ENCODE measurements at regions not wholly inside any gene's neighbourhood (a gene's known extent, or its start where the extent isn't known, plus 50 kb on each side); places are given as distances from the start of the nearest gene placed in this dataset.

GRCh38 chr5:58366461-58366860 is 93.4 kb downstream of the PLK2 start:
- no peak for TF ChIP-seq CTCF (conservative IDR thresholded peaks at IDR 0.05; ENCODE audit: low read depth, low read length)
- H3K4me3 ChIP-seq (ENCODE audit: low read length): no peak overlapping the region
- no peak for DNase-seq (ENCODE audit: low read depth)

GRCh38 chr5:58365791-58366190 is 94.1 kb downstream of the PLK2 start:
- H3K4me3 ChIP-seq (ENCODE audit: low read length): no peak overlapping the region
- DNase-seq (ENCODE audit: low read depth): no peak
- no peak for TF ChIP-seq CTCF (conservative IDR thresholded peaks at IDR 0.05; ENCODE audit: low read depth, low read length)

GRCh38 chr5:58363461-58364249 is 96.2 kb downstream of the PLK2 start:
- DNase-seq (ENCODE audit: low read depth): no peak
- TF ChIP-seq CTCF (conservative IDR thresholded peaks at IDR 0.05; ENCODE audit: low read depth, low read length): no peak
- no peak overlapping the region for H3K4me3 ChIP-seq (ENCODE audit: low read length)

GRCh38 chr5:58362135-58362534 is 97.8 kb downstream of the PLK2 start:
- TF ChIP-seq CTCF (conservative IDR thresholded peaks at IDR 0.05; ENCODE audit: low read depth, low read length): no peak
- H3K4me3 ChIP-seq (ENCODE audit: low read length): no peak overlapping the region
- no peak for DNase-seq (ENCODE audit: low read depth)

GRCh38 chr5:58360794-58361193 is 99.1 kb downstream of the PLK2 start:
- DNase-seq (ENCODE audit: low read depth): no peak
- no peak overlapping the region for H3K4me3 ChIP-seq (ENCODE audit: low read length)
- no peak for TF ChIP-seq CTCF (conservative IDR thresholded peaks at IDR 0.05; ENCODE audit: low read depth, low read length)

- H3K4me3 ChIP-seq (ENCODE audit: low read length): no peak overlapping the region
- no peak for TF ChIP-seq CTCF (conservative IDR thresholded peaks at IDR 0.05; ENCODE audit: low read depth, low read length)
- DNase-seq (ENCODE audit: low read depth): no peak
Observed at GRCh38 chr5:58359981-58360380, 99.9 kb downstream of the PLK2 start.

- TF ChIP-seq CTCF (conservative IDR thresholded peaks at IDR 0.05; ENCODE audit: low read depth, low read length): no peak
- no peak overlapping the region for H3K4me3 ChIP-seq (ENCODE audit: low read length)
- DNase-seq (ENCODE audit: low read depth): no peak
Observed at GRCh38 chr5:58358501-58359178, 101.2 kb downstream of the PLK2 start.

All from retinal pigment epithelial cell (primary cell).